B cell (primary cell): ENCODE measurements at regions not wholly inside any gene's neighbourhood (a gene's known extent, or its start where the extent isn't known, plus 50 kb on each side); places are given as distances from the start of the nearest gene placed in this dataset.

Source experiments
- EZH2 ChIP-seq: IDR thresholded peaks from 2 replicates; pipeline ENCODE4 v1.6.1; 2012; ENCODE audit warnings: borderline replicate concordance, low read depth, mild to moderate bottlenecking, moderate library complexity, low read length; ENCODE audit not compliant: insufficient read depth, poor library complexity, severe bottlenecking
- TF ChIP-seq, protein P1 (sequence below): fragments of 200-600 bp; IDR thresholded peaks from one replicate; pipeline ENCODE4 v1.8.0; 2022; ENCODE audit warnings: antibody characterized with exemption, mild to moderate bottlenecking

DNA sequence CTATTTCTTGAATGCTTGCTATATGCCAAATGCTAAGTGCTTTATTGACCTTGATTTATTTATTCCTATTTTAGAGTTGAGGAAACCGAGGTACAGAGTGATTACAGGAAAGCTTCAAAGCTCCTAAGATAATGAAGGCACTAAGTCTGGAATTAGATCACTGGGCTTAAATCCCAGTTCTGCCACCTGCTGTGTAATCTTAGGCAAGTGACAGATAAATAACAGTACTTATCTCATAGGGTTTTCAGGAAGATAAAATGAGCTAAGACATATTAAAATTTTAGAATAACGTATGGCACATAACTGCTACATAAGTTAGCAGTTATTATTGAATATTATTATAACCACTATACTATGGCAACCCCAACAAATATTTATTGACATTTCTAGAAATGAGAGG, 843.8 kb downstream of the DTWD2 start:
- TF ChIP-seq, protein P1, sequence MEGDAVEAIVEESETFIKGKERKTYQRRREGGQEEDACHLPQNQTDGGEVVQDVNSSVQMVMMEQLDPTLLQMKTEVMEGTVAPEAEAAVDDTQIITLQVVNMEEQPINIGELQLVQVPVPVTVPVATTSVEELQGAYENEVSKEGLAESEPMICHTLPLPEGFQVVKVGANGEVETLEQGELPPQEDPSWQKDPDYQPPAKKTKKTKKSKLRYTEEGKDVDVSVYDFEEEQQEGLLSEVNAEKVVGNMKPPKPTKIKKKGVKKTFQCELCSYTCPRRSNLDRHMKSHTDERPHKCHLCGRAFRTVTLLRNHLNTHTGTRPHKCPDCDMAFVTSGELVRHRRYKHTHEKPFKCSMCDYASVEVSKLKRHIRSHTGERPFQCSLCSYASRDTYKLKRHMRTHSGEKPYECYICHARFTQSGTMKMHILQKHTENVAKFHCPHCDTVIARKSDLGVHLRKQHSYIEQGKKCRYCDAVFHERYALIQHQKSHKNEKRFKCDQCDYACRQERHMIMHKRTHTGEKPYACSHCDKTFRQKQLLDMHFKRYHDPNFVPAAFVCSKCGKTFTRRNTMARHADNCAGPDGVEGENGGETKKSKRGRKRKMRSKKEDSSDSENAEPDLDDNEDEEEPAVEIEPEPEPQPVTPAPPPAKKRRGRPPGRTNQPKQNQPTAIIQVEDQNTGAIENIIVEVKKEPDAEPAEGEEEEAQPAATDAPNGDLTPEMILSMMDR, result no peak
- TF ChIP-seq EZH2, result no peak
